Endothelial cell of umbilical vein (primary cell): ENCODE measurements at regions not wholly inside any gene's neighbourhood (a gene's known extent, or its start where the extent isn't known, plus 50 kb on each side); places are given as distances from the start of the nearest gene placed in this dataset.

Experiments used
- BruUV-seq: library from RNA; stranded (reverse); fragments of 400-500 nt; replicated peaks from 2 replicates; lab custom pipeline; 2021; lab: Mats Ljungman, UMichigan
- CTCF ChIA-PET: fragments of 300-600, 350-600 bp; sonication (Branson Sonifier 250); formaldehyde crosslinking; loops from one replicate; lab custom pipeline; 2021; ENCODE audit warnings: antibody characterized with exemption, inconsistent platforms; lab: Charles Lee
- POLR2A ChIA-PET: fragments of 300-600, 350-600 bp; sonication (Branson Sonifier 250); formaldehyde crosslinking; loops from one replicate; lab custom pipeline; 2021; ENCODE audit warnings: antibody characterized with exemption, inconsistent platforms; lab: Charles Lee
- DNase-seq: peaks from one replicate; pipeline ENCODE4 v3.0.0-alpha.2; 2011; ENCODE audit warnings: low read depth, low spot score
- FAIRE-seq: peaks from 2 replicates; lab custom pipeline; 2011; peaks lifted over from hg19 to GRCh38; lab: Jason Lieb, UNC
- H2AFZ ChIP-seq: 2 replicates; pipeline ENCODE4 v1.6.0; 2012; ENCODE audit warnings: low read depth, low read length, control low read depth, inconsistent platforms
- H3K27ac ChIP-seq: 2 replicates; pipeline ENCODE4 v1.5.1; 2011; ENCODE audit warnings: low read depth, mild to moderate bottlenecking, control low read depth, low read length, moderate library complexity; ENCODE audit not compliant: insufficient read depth
- H3K27me3 ChIP-seq, 2 experiments: 2 replicates each; pipeline versions ENCODE4 v1.6.0 to v1.6.1; 2011; ENCODE audit warnings: low read length in 2 of 2, mixed read lengths in 1 of 2; ENCODE audit not compliant: control insufficient read depth in 2 of 2, insufficient read depth in 2 of 2
- H3K36me3 ChIP-seq, 2 experiments: 2 replicates in 1 of 2; 3 replicates in 1 of 2; pipeline ENCODE4 v1.5.1; 2011; ENCODE audit warnings: low read length in 2 of 2, mild to moderate bottlenecking in 1 of 2, moderate library complexity in 1 of 2; ENCODE audit not compliant: control insufficient read depth in 2 of 2, insufficient read depth in 2 of 2; ENCODE audit errors: extremely low read depth in 1 of 2
- H3K4me1 ChIP-seq: 3 replicates; pipeline ENCODE4 v1.5.1; 2011; ENCODE audit warnings: mild to moderate bottlenecking, low read length; ENCODE audit not compliant: control insufficient read depth, insufficient read depth; ENCODE audit errors: extremely low read depth
- H3K4me2 ChIP-seq: 2 replicates; pipeline ENCODE4 v1.6.1; 2011; ENCODE audit warnings: low read length, control low read depth, mixed read lengths; ENCODE audit not compliant: insufficient read depth
- H3K4me3 ChIP-seq, 3 experiments: fragments of 200-600 bp in 1 of 3; sonication (generic), shearing (Covaris generic) in 1 of 3; replicated peaks in 1 of 3; 2 replicates each; pipeline ENCODE4 v1.5.1; 2011 to 2016; ENCODE audit warnings: control low read depth in 3 of 3, low read length in 3 of 3, mild to moderate bottlenecking in 2 of 3, inconsistent platforms in 1 of 3, low read depth in 1 of 3, moderate library complexity in 1 of 3; ENCODE audit not compliant: insufficient read depth in 1 of 3
- H3K79me2 ChIP-seq: 2 replicates; pipeline ENCODE4 v1.6.0; 2012; ENCODE audit warnings: low read length, inconsistent platforms; ENCODE audit not compliant: control insufficient read depth, insufficient read depth
- H3K9ac ChIP-seq: replicated peaks from 2 replicates; pipeline ENCODE3; 2011; ENCODE audit warnings: low read length, control low read depth; ENCODE audit not compliant: insufficient read depth; ENCODE audit errors: extremely low read depth
- H3K9me1 ChIP-seq: replicated peaks from 3 replicates; pipeline ENCODE4 v1.6.0; 2011; ENCODE audit warnings: mild to moderate bottlenecking, low read length; ENCODE audit not compliant: control insufficient read depth, insufficient read depth; ENCODE audit errors: extremely low read depth
- H3K9me3 ChIP-seq: replicated peaks from 2 replicates; pipeline ENCODE4 v1.5.1; 2012; ENCODE audit warnings: low read length, inconsistent platforms; ENCODE audit not compliant: control insufficient read depth, insufficient read depth
- H4K20me1 ChIP-seq: replicated peaks from 2 replicates; pipeline ENCODE3; 2011; ENCODE audit warnings: mild to moderate bottlenecking, low read length; ENCODE audit not compliant: control insufficient read depth, insufficient read depth; ENCODE audit errors: extremely low read depth
- CTCF ChIP-seq, 2 donors: IDR thresholded peaks; 1 replicate in 1 of 2; 2 replicates in 1 of 2; pipeline ENCODE4 v1.5.1; 2011; ENCODE audit warnings: low read length in 2 of 2, mild to moderate bottlenecking in 2 of 2, moderate library complexity in 2 of 2, control low read depth in 1 of 2, inconsistent platforms in 1 of 2, low read depth in 1 of 2; ENCODE audit not compliant: insufficient read depth in 1 of 2; ENCODE audit errors: extremely low read depth in 1 of 2
- EZH2 ChIP-seq: IDR thresholded peaks from 2 replicates; pipeline ENCODE4 v1.6.1; 2012; ENCODE audit warnings: borderline replicate concordance, low read depth, mild to moderate bottlenecking, moderate library complexity, low read length, inconsistent platforms; ENCODE audit not compliant: severe bottlenecking
- FOS ChIP-seq: IDR thresholded peaks from 2 replicates; pipeline ENCODE4 v1.6.1; 2011; ENCODE audit warnings: mild to moderate bottlenecking, low read length, moderate library complexity, borderline replicate concordance; ENCODE audit not compliant: insufficient read depth
- GATA2 ChIP-seq: IDR thresholded peaks from 2 replicates; pipeline ENCODE4 v1.7.0; 2011; ENCODE audit warnings: low read depth, mild to moderate bottlenecking, moderate library complexity, mixed read lengths, low read length; ENCODE audit not compliant: insufficient read length, insufficient read depth
- JUN ChIP-seq: IDR thresholded peaks from 2 replicates; pipeline ENCODE4 v1.6.1; 2011; ENCODE audit warnings: borderline replicate concordance, low read depth; ENCODE audit not compliant: insufficient read length, insufficient read depth
- MAX ChIP-seq: IDR thresholded peaks from 2 replicates; pipeline ENCODE4 v1.6.1; 2011; ENCODE audit not compliant: insufficient read depth, insufficient read length
- MYC ChIP-seq: IDR thresholded peaks from one replicate; pipeline ENCODE4 v1.6.1; 2011; ENCODE audit warnings: mild to moderate bottlenecking, low read depth, low read length
- POLR2A ChIP-seq: IDR thresholded peaks from 2 replicates; pipeline ENCODE4 v1.6.1; 2012; ENCODE audit warnings: low read depth, mild to moderate bottlenecking, control low read depth, low read length
- POLR2AphosphoS5 ChIP-seq: IDR thresholded peaks from 2 replicates; pipeline ENCODE4 v1.6.1; 2012; ENCODE audit warnings: low read depth, mild to moderate bottlenecking, control low read depth, low read length, moderate library complexity; ENCODE audit not compliant: insufficient read depth
- dilution Hi-C: fragments of 300-500 bp; cut with MboI; formaldehyde crosslinking; loops from one replicate; pipeline ENCODE4 v1.15.0; 2019; ENCODE audit warnings: low sequenced_read_pairs; ENCODE audit not compliant: extremely low pct_ligation_motif_present
- intact Hi-C: fragments of 100-400 bp; cut with micrococcal nuclease; formaldehyde crosslinking; loops from one replicate; pipeline ENCODE4 v1.10.0; 2022

- no peaks in the 10 kb centered on the region for H3K9me1 ChIP-seq
- no TSS peak for BruUV-seq
- dilution Hi-C loops = no loop called here
- no peaks in the 10 kb centered on the region for H3K4me1 ChIP-seq
- POLR2A ChIA-PET = no interaction called here
- intact Hi-C loops = no loop called here
- H3K79me2 ChIP-seq = no peaks in the 10 kb centered on the region
- no peaks in the 10 kb centered on the region for H4K20me1 ChIP-seq
- no peak for DNase-seq
- no peaks in the 10 kb centered on the region for H3K36me3 ChIP-seq
- H3K4me2 ChIP-seq = no peak overlapping the region
- TF ChIP-seq GATA2 = no peak
- TF ChIP-seq JUN = no peak
- TF ChIP-seq MAX = no peak
- TF ChIP-seq POLR2A = no peak
- no peak for TF ChIP-seq POLR2AphosphoS5
- no peak for TF ChIP-seq EZH2
- TF ChIP-seq CTCF (IDR thresholded peaks at IDR 0.05; ENCODE audit: extremely low read depth in 1 of 2, insufficient read depth in 1 of 2, low read depth in 1 of 2, low read length in 2 of 2) = no peak
- TF ChIP-seq MYC = no peak
- TF ChIP-seq FOS = no peak
- H3K27ac ChIP-seq = no peak overlapping the region
- H3K9me3 ChIP-seq = no peaks in the 10 kb centered on the region
- H2AFZ ChIP-seq = no peak overlapping the region
- no peak for FAIRE-seq
- no peaks in the 10 kb centered on the region for H3K27me3 ChIP-seq
- no peak overlapping the region for H3K4me3 ChIP-seq
- H3K9ac ChIP-seq = no peak overlapping the region
- CTCF ChIA-PET = no interaction called here
These were observed 133.9 kb downstream of the PPP1R3A start for GRCh38 chr7:113784956-113785355.
